DMS114 treated with DMSO at 0.1 percent for 48 hours (cell line): ENCODE measurements at regions not wholly inside any gene's neighbourhood (a gene's known extent, or its start where the extent isn't known, plus 50 kb on each side); places are given as distances from the start of the nearest gene placed in this dataset.

Experiments
- DNase-seq: peaks from one replicate; lab custom pipeline; 2025; ENCODE audit not compliant: unreplicated experiment; lab: John Stamatoyannopoulos, UW

GRCh38 chrX:33465137-33465536, 253.8 kb upstream of the DMD start:
- no peak for DNase-seq

- DNase-seq = no peak
Observed at GRCh38 chrX:33457102-33457501, 245.8 kb upstream of the DMD start.

GRCh38 chrX:33447285-33447684, 235.9 kb upstream of the DMD start:
- DNase-seq = no peak

- peak; percentile 38 for DNase-seq
Observed at GRCh38 chrX:33434256-33435092, 223.1 kb upstream of the DMD start.

GRCh38 chrX:33416273-33416805, 205.0 kb upstream of the DMD start:
- DNase-seq = no peak

- no peak for DNase-seq
Observed at GRCh38 chrX:33415459-33415858, 204.1 kb upstream of the DMD start.

GRCh38 chrX:33385546-33385945, 174.2 kb upstream of the DMD start:
- DNase-seq = no peak

- DNase-seq = no peak
Observed at GRCh38 chrX:33379839-33380238, 168.5 kb upstream of the DMD start.

- DNase-seq = no peak
Observed at GRCh38 chrX:33357606-33358005, 146.3 kb upstream of the DMD start.

GRCh38 chrX:33339219-33339618, 127.9 kb upstream of the DMD start:
- DNase-seq = no peak

GRCh38 chrX:33336783-33337182, 125.4 kb upstream of the DMD start:
- DNase-seq = no peak

GRCh38 chrX:33333271-33333670, 121.9 kb upstream of the DMD start:
- DNase-seq = no peak

GRCh38 chrX:33330798-33331197, 119.4 kb upstream of the DMD start:
- DNase-seq = no peak

GRCh38 chrX:33324099-33324498, 112.8 kb upstream of the DMD start:
- no peak for DNase-seq

GRCh38 chrX:33307911-33308354, 96.6 kb upstream of the DMD start:
- DNase-seq = no peak

- DNase-seq = no peak
Observed at GRCh38 chrX:33298622-33299021, 87.3 kb upstream of the DMD start.

GRCh38 chrX:33285550-33285949, 74.2 kb upstream of the DMD start:
- no peak for DNase-seq

- DNase-seq = no peak
Observed at GRCh38 chrX:33277046-33277445, 65.7 kb upstream of the DMD start.

- no peak for DNase-seq
Observed at GRCh38 chrX:33273535-33273934, 62.2 kb upstream of the DMD start.

GRCh38 chrX:33272986-33273385, 61.6 kb upstream of the DMD start:
- DNase-seq = no peak
